Body of pancreas (tissue), 4 donors: ENCODE measurements at regions not wholly inside any gene's neighbourhood (a gene's known extent, or its start where the extent isn't known, plus 50 kb on each side); places are given as distances from the start of the nearest gene placed in this dataset.

Source experiments
- POLR2A ChIP-seq, 3 donors: fragments of 450-650 bp; IDR thresholded peaks; one replicate each; pipeline ENCODE4 v1.6.1; 2016; ENCODE audit warnings: antibody characterized with exemption in 3 of 3, mild to moderate bottlenecking in 2 of 3
- TF ChIP-seq, protein P1 (sequence below), 7 experiments: fragments of 450-650 bp in 4 of 7; fragments of 200-600 bp in 3 of 7; sonication (generic) in 3 of 7; IDR thresholded peaks; one replicate each; pipeline ENCODE4 v1.5.1; 2016 to 2019; ENCODE audit warnings: antibody characterized with exemption in 7 of 7

DNA sequence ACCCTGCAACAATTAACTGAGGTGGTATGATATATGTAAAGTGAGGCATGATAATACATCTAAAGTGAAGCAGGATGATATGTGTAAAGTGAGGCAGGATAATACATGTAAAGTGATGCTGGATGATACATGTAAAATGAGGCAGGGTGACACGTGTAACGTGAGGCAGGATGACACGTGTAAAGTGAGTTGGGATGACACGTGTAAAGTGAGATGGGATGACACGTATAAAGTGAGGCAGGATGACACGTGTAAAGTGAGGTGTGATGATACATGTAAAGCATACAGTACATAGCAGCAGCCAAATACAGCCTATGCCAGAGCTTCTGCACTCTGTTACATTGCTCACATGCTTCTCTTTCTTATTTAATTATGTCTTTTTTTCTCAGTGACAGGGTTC lies 184.4 kb upstream of the FOXF1 start:
- no peak for TF ChIP-seq POLR2A (IDR thresholded peaks at IDR 0.05)
- TF ChIP-seq, protein P1, sequence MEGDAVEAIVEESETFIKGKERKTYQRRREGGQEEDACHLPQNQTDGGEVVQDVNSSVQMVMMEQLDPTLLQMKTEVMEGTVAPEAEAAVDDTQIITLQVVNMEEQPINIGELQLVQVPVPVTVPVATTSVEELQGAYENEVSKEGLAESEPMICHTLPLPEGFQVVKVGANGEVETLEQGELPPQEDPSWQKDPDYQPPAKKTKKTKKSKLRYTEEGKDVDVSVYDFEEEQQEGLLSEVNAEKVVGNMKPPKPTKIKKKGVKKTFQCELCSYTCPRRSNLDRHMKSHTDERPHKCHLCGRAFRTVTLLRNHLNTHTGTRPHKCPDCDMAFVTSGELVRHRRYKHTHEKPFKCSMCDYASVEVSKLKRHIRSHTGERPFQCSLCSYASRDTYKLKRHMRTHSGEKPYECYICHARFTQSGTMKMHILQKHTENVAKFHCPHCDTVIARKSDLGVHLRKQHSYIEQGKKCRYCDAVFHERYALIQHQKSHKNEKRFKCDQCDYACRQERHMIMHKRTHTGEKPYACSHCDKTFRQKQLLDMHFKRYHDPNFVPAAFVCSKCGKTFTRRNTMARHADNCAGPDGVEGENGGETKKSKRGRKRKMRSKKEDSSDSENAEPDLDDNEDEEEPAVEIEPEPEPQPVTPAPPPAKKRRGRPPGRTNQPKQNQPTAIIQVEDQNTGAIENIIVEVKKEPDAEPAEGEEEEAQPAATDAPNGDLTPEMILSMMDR (IDR thresholded peaks at IDR 0.05): no peak
